NCI-H2171 treated with DMSO at 0.1 percent for 48 hours (cell line): ENCODE measurements at regions not wholly inside any gene's neighbourhood (a gene's known extent, or its start where the extent isn't known, plus 50 kb on each side); places are given as distances from the start of the nearest gene placed in this dataset.
"Not testable (repeated sequence)": the region's sequence is repeated elsewhere in the genome, so short reads cannot be mapped to it uniquely, and the experiment has no call there.

ENCODE experiments used
- DNase-seq: peaks from one replicate; lab custom pipeline; 2025; lab: John Stamatoyannopoulos, UW

DNA sequence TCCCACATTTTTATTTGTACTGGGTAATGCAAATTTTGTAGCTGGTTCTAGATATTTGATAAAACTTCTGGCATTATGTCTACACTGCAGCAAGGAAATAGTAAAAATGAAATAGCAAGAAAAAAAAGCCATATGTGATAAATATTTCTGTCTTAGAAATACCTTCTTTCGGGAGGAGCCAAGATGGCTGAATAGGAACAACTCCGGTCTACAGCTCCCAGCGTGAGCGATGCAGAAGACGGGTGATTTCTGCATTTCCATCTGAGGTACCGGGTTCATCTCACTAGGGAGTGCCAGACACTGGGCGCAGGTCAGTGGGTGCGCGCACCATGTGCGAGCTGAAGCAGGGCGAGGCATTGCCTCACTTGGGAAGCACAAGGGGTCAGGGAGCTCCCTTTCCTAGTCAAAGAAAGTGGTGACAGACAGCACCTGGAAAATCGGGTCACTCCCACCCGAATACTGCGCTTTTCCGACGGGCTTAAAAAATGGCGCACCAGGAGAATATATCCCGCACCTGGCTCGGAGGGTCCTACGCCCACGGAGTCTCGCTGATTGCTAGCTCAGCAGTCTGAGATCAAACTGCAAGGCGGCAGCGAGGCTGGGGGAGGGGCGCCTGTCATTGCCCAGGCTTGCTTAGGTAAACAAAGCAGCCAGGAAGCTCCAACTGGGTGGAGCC lies 461.4 kb downstream of the ZWINT start:
- DNase-seq, result not testable (repeated sequence)

DNA sequence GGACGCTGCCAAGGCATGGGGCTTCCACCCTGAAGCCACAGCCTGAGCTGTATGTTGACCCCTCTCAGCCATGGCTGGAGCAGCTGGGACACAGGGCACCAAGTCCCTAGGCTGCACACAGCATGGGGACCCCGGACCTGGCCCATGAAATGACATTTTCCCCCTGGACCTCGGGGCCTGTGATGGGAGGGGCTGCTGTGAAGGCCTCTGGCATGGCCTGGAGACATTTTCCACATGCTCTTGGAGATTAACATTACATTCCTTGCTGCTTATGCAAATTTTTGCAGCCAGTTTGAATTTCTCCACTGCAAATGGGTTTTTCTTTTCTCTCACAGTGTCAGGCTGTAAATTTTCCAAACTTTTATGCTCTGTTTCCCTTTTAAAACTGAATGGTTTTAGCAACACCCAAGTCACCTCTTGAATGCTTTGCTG lies 463.6 kb downstream of the ZWINT start:
- no peak for DNase-seq

- no peak for DNase-seq
These were observed 468.8 kb downstream of the ZWINT start for GRCh38 chr10:55892276-55892675.

GRCh38 chr10:55881588-55881987 lies 479.5 kb downstream of the ZWINT start:
- no peak for DNase-seq

DNA sequence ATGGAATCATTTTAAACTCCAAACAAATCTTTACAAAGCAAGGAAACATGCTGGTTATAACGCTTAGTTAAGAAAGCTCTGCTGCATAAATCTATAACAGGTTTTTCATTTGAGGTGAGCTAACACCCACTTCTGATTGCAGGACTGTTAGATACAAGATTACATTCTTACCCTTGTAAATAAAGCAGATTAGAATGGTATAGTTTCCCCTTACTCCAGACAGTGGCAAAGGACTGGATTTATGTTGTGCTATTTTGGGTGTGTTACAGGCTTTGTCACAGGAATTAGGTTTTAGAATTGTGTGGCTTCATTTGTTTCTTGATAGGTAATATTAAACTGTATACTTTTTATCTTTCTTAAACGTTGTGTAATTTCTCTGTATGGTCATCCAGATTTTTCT lies 487.6 kb downstream of the ZWINT start:
- DNase-seq, result no peak

GRCh38 chr10:55870186-55870585 lies 490.9 kb downstream of the ZWINT start:
- no peak for DNase-seq

GRCh38 chr10:55867848-55868247 lies 493.2 kb downstream of the ZWINT start:
- no peak for DNase-seq

GRCh38 chr10:55858730-55859129 lies 502.3 kb downstream of the ZWINT start:
- DNase-seq, result no peak

GRCh38 chr10:55852900-55853299 lies 508.2 kb downstream of the ZWINT start:
- no peak for DNase-seq

DNA sequence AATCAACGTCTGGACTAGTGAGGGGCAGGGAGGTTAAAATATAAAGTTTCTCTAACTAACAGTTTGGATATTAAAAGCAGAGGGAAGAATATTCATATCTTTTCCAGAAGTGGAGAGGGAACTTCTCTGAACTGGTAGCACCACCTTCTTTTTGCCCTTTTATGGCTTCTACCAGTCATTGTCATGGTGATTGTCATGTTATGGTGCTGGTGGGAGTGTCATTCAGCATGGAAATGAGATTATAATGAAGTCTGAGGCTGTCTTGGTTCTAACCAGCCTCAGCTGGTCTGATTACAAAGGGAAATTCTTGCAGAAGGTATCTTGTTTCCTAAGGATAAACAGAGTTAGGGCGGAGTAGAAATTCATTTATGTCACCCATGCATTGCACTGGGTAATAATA lies 523.8 kb downstream of the ZWINT start:
- DNase-seq, result no peak

DNA sequence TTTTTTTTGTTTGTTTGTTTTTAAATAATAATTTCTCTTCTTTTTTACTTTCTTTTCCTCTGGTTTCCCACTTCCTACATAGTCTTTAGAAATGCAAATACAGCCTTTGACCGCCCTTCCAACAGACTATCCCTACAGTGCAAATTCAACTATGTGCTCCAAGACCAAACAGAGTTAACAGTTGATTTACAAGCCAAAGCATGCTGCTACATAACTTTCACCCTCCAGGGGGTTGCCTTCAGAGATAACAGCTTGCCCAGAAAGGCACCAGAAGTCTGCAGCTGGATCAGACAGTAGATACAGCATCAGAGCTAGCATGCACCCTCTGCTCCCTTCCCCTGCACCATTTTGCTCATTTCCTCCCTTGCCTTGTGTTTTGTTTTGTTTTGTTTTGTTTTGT lies 539.0 kb downstream of the ZWINT start:
- no peak for DNase-seq

- no peak for DNase-seq
These were observed 540.6 kb downstream of the ZWINT start for GRCh38 chr10:55820478-55820877.

DNA sequence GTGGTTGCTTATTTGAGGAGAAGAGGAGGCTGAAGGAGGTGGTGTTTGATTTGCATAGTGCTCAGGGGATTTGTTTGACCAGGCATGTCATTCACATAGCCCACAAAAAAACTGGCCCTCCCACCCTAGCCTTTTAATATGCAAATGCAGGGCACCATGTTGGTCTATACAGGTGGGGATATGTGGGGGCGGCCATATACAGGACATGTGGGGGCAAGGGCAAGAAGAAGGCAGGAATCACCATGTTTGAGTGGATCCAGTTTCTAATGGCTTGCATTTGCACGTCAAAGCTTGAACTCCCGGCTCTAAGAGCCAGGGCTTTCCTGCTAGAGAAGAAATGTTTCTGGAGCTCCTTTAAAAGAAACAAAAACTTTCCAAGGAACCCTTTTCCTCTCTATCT lies 541.0 kb downstream of the ZWINT start:
- DNase-seq, result no peak

- no peak for DNase-seq
These were observed 547.4 kb downstream of the ZWINT start for GRCh38 chr10:55813451-55814170.

- no peak for DNase-seq
These were observed 558.0 kb downstream of the ZWINT start for GRCh38 chr10:55803055-55803454.

DNA sequence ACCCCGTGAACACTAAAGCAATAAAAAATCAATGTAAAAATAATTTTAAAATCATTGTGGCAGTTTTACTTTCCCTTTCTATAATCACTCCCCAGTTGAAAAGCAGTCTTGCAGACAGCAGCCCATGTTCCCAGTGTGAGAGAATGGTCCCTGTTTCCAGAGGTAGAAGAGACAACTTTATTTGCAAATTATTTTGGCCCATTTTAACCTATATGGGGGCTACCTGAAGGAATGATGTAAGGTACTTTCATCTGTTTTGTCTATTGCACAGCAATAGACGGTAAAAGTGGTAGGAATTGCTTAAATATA lies 559.8 kb downstream of the ZWINT start:
- no peak for DNase-seq

DNA sequence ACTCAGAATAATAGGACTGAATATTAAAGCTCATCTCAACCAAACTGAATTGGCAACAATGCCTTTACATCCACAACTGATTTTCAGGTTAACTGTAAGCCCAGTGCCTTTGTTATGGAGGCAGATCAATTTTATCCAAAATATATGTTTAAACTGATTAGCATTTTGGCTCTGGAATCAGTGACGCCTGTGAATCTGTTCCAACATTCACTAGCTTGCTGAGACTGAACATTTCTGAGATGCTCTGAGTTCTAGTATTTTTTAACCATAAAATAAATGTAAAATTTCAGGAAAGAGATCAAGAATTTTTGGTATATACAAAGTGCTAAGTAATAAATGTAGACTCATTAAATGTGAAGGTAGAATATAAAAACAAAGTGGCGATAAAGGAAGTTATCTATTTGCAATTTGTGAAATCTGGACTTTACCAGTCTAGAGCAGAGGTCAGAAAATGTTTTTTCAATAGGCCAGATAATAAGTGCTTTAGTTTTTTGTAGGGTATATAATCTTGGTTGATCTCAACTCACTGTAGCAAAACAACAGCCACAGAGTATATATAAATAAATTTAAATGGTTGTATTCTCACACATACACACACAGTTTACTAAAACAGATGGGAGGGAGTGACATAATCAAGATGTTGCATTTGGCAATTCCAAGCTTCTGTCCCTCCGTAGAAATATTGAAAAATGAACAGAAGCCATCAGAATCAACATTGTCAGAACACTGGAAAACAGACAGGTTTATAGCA lies 560.3 kb downstream of the ZWINT start:
- DNase-seq, result no peak

- DNase-seq, result no peak
These were observed 568.0 kb downstream of the ZWINT start for GRCh38 chr10:55793024-55793423.

DNA sequence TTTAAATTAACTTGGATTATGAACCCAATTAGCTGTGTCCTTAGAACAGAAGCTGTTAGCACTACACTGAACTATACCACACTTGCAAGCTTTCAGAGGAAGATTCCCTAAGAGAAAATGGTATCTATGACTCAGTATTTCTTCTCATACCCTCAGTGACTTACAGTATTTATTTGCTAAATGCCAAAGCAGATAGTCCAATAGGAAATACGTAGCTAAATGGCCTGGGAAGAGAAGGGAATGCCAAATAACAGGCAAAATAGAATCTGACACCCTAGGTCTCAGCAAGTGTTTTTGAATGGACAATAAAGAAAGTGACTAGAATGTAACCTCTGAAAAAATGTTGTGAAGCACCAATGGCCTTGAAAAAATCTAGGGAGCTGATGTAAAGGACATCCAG lies 570.8 kb downstream of the ZWINT start:
- DNase-seq, result not testable (repeated sequence)

- no peak for DNase-seq
These were observed 574.5 kb downstream of the ZWINT start for GRCh38 chr10:55786461-55787050.

GRCh38 chr10:55782181-55782580 lies 578.9 kb downstream of the ZWINT start:
- no peak for DNase-seq

DNA sequence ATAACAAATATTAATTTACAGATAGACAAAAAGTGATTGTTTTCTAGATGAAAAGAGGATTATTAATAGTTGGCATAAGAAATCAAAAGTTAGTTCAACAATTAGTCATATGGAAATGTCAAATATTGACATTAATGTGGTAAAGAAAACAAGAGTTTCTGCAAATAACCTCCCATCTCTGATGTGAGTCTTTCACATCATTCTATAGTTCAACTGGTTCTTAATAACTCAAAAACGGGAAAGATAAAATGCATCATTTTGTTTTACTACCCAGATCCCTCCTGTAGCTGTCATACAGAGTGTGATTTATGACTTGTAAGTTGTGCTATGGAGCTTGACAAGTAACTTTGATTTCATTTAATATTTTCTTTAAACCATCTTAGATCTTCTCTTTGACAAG lies 594.8 kb downstream of the ZWINT start:
- DNase-seq, result no peak

- no peak for DNase-seq
These were observed 610.6 kb downstream of the ZWINT start for GRCh38 chr10:55750458-55750857.
